Hepatocyte (in vitro differentiated cells): ENCODE measurements at regions not wholly inside any gene's neighbourhood (a gene's known extent, or its start where the extent isn't known, plus 50 kb on each side); places are given as distances from the start of the nearest gene placed in this dataset.

Experiments used
- DNase-seq: peaks from one replicate; pipeline ENCODE4 v3.0.0-alpha.2; 2016; ENCODE audit warnings: low spot score
- H2AFZ ChIP-seq: fragments of 200-600 bp; sonication (generic); 2 replicates; pipeline ENCODE4 v1.6.0; 2016; ENCODE audit warnings: antibody characterized with exemption, mild to moderate bottlenecking
- H3K27ac ChIP-seq: fragments of 200-600 bp; sonication (generic); 2 replicates; pipeline ENCODE4 v1.5.1; 2016; ENCODE audit warnings: mild to moderate bottlenecking
- H3K27me3 ChIP-seq: fragments of 200-600 bp; sonication (generic); 2 replicates; pipeline ENCODE4 v1.6.1; 2016
- H3K36me3 ChIP-seq: fragments of 200-600 bp; sonication (generic); replicated peaks from 2 replicates; pipeline ENCODE4 v1.5.1; 2016; ENCODE audit warnings: low read depth; ENCODE audit not compliant: insufficient read depth
- H3K4me1 ChIP-seq: fragments of 200-600 bp; sonication (generic); 2 replicates; pipeline ENCODE4 v1.5.1; 2016; ENCODE audit warnings: mild to moderate bottlenecking, moderate library complexity; ENCODE audit not compliant: insufficient read depth
- H3K4me2 ChIP-seq: fragments of 200-600 bp; sonication (generic); 2 replicates; pipeline ENCODE4 v1.6.0; 2016
- H3K4me3 ChIP-seq: fragments of 200-600 bp; sonication (generic); 2 replicates; pipeline ENCODE4 v1.5.1; 2016; ENCODE audit warnings: mild to moderate bottlenecking
- H3K79me2 ChIP-seq: fragments of 200-600 bp; sonication (generic); 2 replicates; pipeline ENCODE4 v1.6.0; 2017; ENCODE audit warnings: mild to moderate bottlenecking
- H3K9me2 ChIP-seq: fragments of 200-600 bp; sonication (generic); replicated peaks from 2 replicates; pipeline ENCODE4 v1.6.0; 2017; ENCODE audit warnings: mild to moderate bottlenecking; ENCODE audit not compliant: insufficient read depth
- H3K9me3 ChIP-seq: fragments of 200-600 bp; sonication (generic); 2 replicates; pipeline ENCODE4 v1.5.1; 2016; ENCODE audit warnings: low read depth, mild to moderate bottlenecking
- H4K20me1 ChIP-seq: fragments of 200-600 bp; sonication (generic); 2 replicates; pipeline ENCODE4 v1.6.0; 2016; ENCODE audit warnings: mild to moderate bottlenecking; ENCODE audit not compliant: insufficient read depth, poor library complexity, severe bottlenecking
- CTCF ChIP-seq: fragments of 200-600 bp; sonication (generic); IDR thresholded peaks from 2 replicates; pipeline ENCODE4 v1.5.1; 2016; ENCODE audit warnings: antibody characterized with exemption, mild to moderate bottlenecking; ENCODE audit not compliant: poor library complexity
- EZH2 ChIP-seq: fragments of 200-600 bp; sonication (generic); IDR thresholded peaks from 2 replicates; pipeline ENCODE4 v1.6.1; 2016; ENCODE audit warnings: antibody characterized with exemption, mild to moderate bottlenecking, borderline replicate concordance
- EZH2phosphoT487 ChIP-seq: fragments of 200-600 bp; sonication (generic); IDR thresholded peaks from one replicate; pipeline ENCODE4 v1.6.1; 2018; ENCODE audit warnings: antibody characterized with exemption, mild to moderate bottlenecking, low read depth, moderate library complexity; ENCODE audit not compliant: unreplicated experiment, severe bottlenecking
- WGBS: methylation state at CpG from one replicate; pipeline ENCODE4 v1.1.6; 2016; ENCODE audit warnings: low lambda C conversion rate; ENCODE audit errors: missing lambda C conversion rate; 5-methylcytosine and 5-hydroxymethylcytosine counted together

GRCh38 chrX:147741776-147742175 lies 169.9 kb upstream of the FMR1 start:
- H4K20me1 ChIP-seq, result no peaks in the 10 kb centered on the region
- H3K36me3 ChIP-seq, result no peaks in the 10 kb centered on the region
- H3K4me1 ChIP-seq, result no peaks in the 10 kb centered on the region
- no peaks in the 10 kb centered on the region for H3K9me3 ChIP-seq
- TF ChIP-seq EZH2phosphoT487, result no peak
- TF ChIP-seq EZH2, result no peak
- no peak for TF ChIP-seq CTCF
- H3K27me3 ChIP-seq, result no peaks in the 10 kb centered on the region
- H3K27ac ChIP-seq, result no peak overlapping the region
- no peaks in the 10 kb centered on the region for H3K9me2 ChIP-seq
- H3K4me2 ChIP-seq, result no peak overlapping the region
- H3K79me2 ChIP-seq, result no peaks in the 10 kb centered on the region
- no peak for DNase-seq
- no peak overlapping the region for H3K4me3 ChIP-seq
- 76% methylated on average over 2 of the region's 2 CpGs for WGBS
- no peak overlapping the region for H2AFZ ChIP-seq

GRCh38 chrX:147749308-147749707 lies 162.4 kb upstream of the FMR1 start:
- H3K27me3 ChIP-seq, result no peaks in the 10 kb centered on the region
- H3K27ac ChIP-seq, result no peak overlapping the region
- H3K79me2 ChIP-seq, result no peaks in the 10 kb centered on the region
- no peaks in the 10 kb centered on the region for H3K36me3 ChIP-seq
- no peak for TF ChIP-seq CTCF
- TF ChIP-seq EZH2, result no peak
- no peak for TF ChIP-seq EZH2phosphoT487
- H3K4me1 ChIP-seq, result no peaks in the 10 kb centered on the region
- no peak for DNase-seq
- WGBS, result 49% methylated on average over 2 of the region's 2 CpGs
- H3K4me2 ChIP-seq, result no peak overlapping the region
- H4K20me1 ChIP-seq, result no peaks in the 10 kb centered on the region
- no peaks in the 10 kb centered on the region for H3K9me3 ChIP-seq
- H2AFZ ChIP-seq, result no peak overlapping the region
- no peaks in the 10 kb centered on the region for H3K9me2 ChIP-seq
- no peak overlapping the region for H3K4me3 ChIP-seq

GRCh38 chrX:147757750-147758149 lies 154.0 kb upstream of the FMR1 start:
- Histone ChIP-seq H3K27ac (no peak overlapping the region), H3K4me2 (no peak overlapping the region), H3K27me3 (no peaks in the 10 kb centered on the region), H3K4me3 (no peak overlapping the region), H3K79me2 (no peaks in the 10 kb centered on the region), H3K9me3 (no peaks in the 10 kb centered on the region), H3K36me3 (no peaks in the 10 kb centered on the region), H3K9me2 (no peaks in the 10 kb centered on the region), H2AFZ (no peak overlapping the region), H4K20me1 (no peaks in the 10 kb centered on the region), H3K4me1 (no peaks in the 10 kb centered on the region)
- DNase-seq, result no peak
- WGBS, result 77% methylated on average over 5 of the region's 5 CpGs
- TF ChIP-seq CTCF (no peak), EZH2phosphoT487 (no peak), EZH2 (no peak)

GRCh38 chrX:147763131-147763530 lies 148.6 kb upstream of the FMR1 start:
- Histone ChIP-seq H3K4me2 (no peak overlapping the region), H3K4me1 (no peaks in the 10 kb centered on the region), H3K9me2 (no peaks in the 10 kb centered on the region), H4K20me1 (no peaks in the 10 kb centered on the region), H3K79me2 (no peaks in the 10 kb centered on the region), H2AFZ (no peak overlapping the region), H3K9me3 (no peaks in the 10 kb centered on the region), H3K36me3 (no peaks in the 10 kb centered on the region), H3K27me3 (no peaks in the 10 kb centered on the region), H3K27ac (no peak overlapping the region), H3K4me3 (no peak overlapping the region)
- WGBS, result 92% methylated on average over 1 of the region's 1 CpG
- TF ChIP-seq CTCF, result no peak
- TF ChIP-seq EZH2, result no peak
- TF ChIP-seq EZH2phosphoT487, result no peak
- DNase-seq, result no peak
